ENCODE measurements at regions not wholly inside any gene's neighbourhood (a gene's known extent, or its start where the extent isn't known, plus 50 kb on each side); places are given as distances from the start of the nearest gene placed in this dataset.

GRCh38 chr15:93428150-93428549, 339.1 kb upstream of the RGMA start:
- Histone ChIP-seq H4K8ac (ENCODE audit: low read depth in 2 of 2, low read length in 2 of 2) (no peak overlapping the region), H4K91ac (ENCODE audit: insufficient read depth, low read depth, low read length) (no peak overlapping the region), H3K4me1 (ENCODE audit: control insufficient read depth, insufficient read depth, low read length) (no peaks in the 10 kb centered on the region), H2BK20ac (ENCODE audit: low read depth, low read length) (no peak overlapping the region), H3K27me3 (ENCODE audit: control insufficient read depth, insufficient read depth, low read length) (no peaks in the 10 kb centered on the region), H2BK15ac (ENCODE audit: low read depth, low read length) (no peak overlapping the region), H3K23ac (ENCODE audit: low read depth, low read length) (no peak overlapping the region), H3K4ac (ENCODE audit: low read depth, low read length) (no peak overlapping the region), H2AK9ac (replicated peaks; ENCODE audit: low read depth, low read length, poor library complexity) (no peak overlapping the region), H3K18ac (ENCODE audit: low read depth, low read length) (no peak overlapping the region), H4K20me1 (ENCODE audit: insufficient read depth, low read length) (no peaks in the 10 kb centered on the region), H3K27ac (ENCODE audit: insufficient read depth, low read length) (no peak overlapping the region), H2BK120ac (ENCODE audit: low read depth, low read length) (no peak overlapping the region), H3K79me1 (ENCODE audit: low read depth in 1 of 2, low read length in 2 of 2) (no peaks in the 10 kb centered on the region), H3K9me1 (ENCODE audit: insufficient read depth, low read length) (no peaks in the 10 kb centered on the region), H3K9ac (ENCODE audit: low read depth, low read length) (no peak overlapping the region), H3K56ac (ENCODE audit: extremely low read depth, insufficient read depth, low read length) (no peak overlapping the region), H4K5ac (ENCODE audit: low read depth, low read length) (no peak overlapping the region), H2AFZ (replicated peaks; ENCODE audit: low read length, poor library complexity) (no peak overlapping the region), H3K14ac (replicated peaks; ENCODE audit: low read depth, low read length) (no peak overlapping the region), H3K36me3 (ENCODE audit: control insufficient read depth, insufficient read depth, low read length) (no peaks in the 10 kb centered on the region), H3K9me3 (ENCODE audit: control insufficient read depth, insufficient read depth, low read length) (peaks cover 29% of the 10 kb centered on the region), H3K4me2 (ENCODE audit: low read depth, low read length) (no peak overlapping the region), H2BK5ac (ENCODE audit: low read depth, low read length, poor library complexity, severe bottlenecking) (no peak overlapping the region), H3K4me3 (ENCODE audit: insufficient read depth, low read depth, low read length) (no peak overlapping the region), H2AK5ac (ENCODE audit: low read depth, low read length) (no peak overlapping the region)
- dilution Hi-C loops (cut with HindIII; ENCODE audit: low sequenced_read_pairs, unreplicated experiment) (no loop called here), in situ Hi-C loops (cut with MboI; ENCODE audit: low sequenced_read_pairs) (no loop called here), intact Hi-C loops (cut with micrococcal nuclease) (no loop called here)
- ChIA-PET CTCF (no interaction called here), POLR2A (ENCODE audit: unreplicated experiment) (no interaction called here)
- 16% methylated on average over 2 of the region's 3 CpGs; no CpG with 5 or more reads in 1 of the 2 experiments for WGBS, 2 experiments (ENCODE audit: extremely low coverage in 2 of 2, insufficient read length in 1 of 2)
- ATAC-seq (ENCODE audit: low read depth) (no peak), DNase-seq (no peak)
- no TSS peak for BruUV-seq (replicated peaks)
- no peak for TF ChIP-seq RFX5 (IDR thresholded peaks at IDR 0.05; ENCODE audit: low read depth, low read length)
- no peak for TF ChIP-seq NFE2L2 (IDR thresholded peaks at IDR 0.05; ENCODE audit: low read depth, low read length)
- TF ChIP-seq ELK1 (IDR thresholded peaks at IDR 0.05; ENCODE audit: borderline replicate concordance, low read depth, low read length): no peak
